ENCODE measurements at regions not wholly inside any gene's neighbourhood (a gene's known extent, or its start where the extent isn't known, plus 50 kb on each side); places are given as distances from the start of the nearest gene placed in this dataset.

- in situ Hi-C loops (cut with HindIII; ENCODE audit: low sequenced_read_pairs), result no loop called here
Observed at GRCh38 chr14:103198131-103199105, 75.2 kb downstream of the TNFAIP2 start.

GRCh38 chr14:103199124-103199523, 75.9 kb downstream of the TNFAIP2 start:
- H3K4me3 ChIP-seq (ENCODE audit: low read depth, low read length), result no peak overlapping the region
- TF ChIP-seq CTCF (IDR thresholded peaks at IDR 0.05; ENCODE audit: low read depth, low read length, missing control alignments), result no peak
- no peak for DNase-seq (ENCODE audit: low read depth)
- in situ Hi-C loops (cut with HindIII; ENCODE audit: low sequenced_read_pairs), result no loop called here

More at GRCh38 chr14:103198131-103199105, 75.2 kb downstream of the TNFAIP2 start:
- no peak for TF ChIP-seq CTCF (IDR thresholded peaks at IDR 0.05; ENCODE audit: low read depth, low read length, missing control alignments)
- no peak for DNase-seq (ENCODE audit: low read depth)
- H3K4me3 ChIP-seq (ENCODE audit: low read depth, low read length), result no peak overlapping the region

GRCh38 chr14:103201801-103202200, 78.5 kb downstream of the TNFAIP2 start:
- DNase-seq (ENCODE audit: low read depth), result no peak
- in situ Hi-C loops (cut with HindIII; ENCODE audit: low sequenced_read_pairs), result no loop called here
- no peak overlapping the region for H3K4me3 ChIP-seq (ENCODE audit: low read depth, low read length)
- no peak for TF ChIP-seq CTCF (IDR thresholded peaks at IDR 0.05; ENCODE audit: low read depth, low read length, missing control alignments)

- in situ Hi-C loops (cut with HindIII; ENCODE audit: low sequenced_read_pairs), result loop anchor here (5.0 kb wide), 1 partner anchor 47 kb away; no protein-coding TSS in a partner anchor
- TF ChIP-seq CTCF (IDR thresholded peaks at IDR 0.05; ENCODE audit: low read depth, low read length, missing control alignments), result no peak
- no peak for DNase-seq (ENCODE audit: low read depth)
- no peak overlapping the region for H3K4me3 ChIP-seq (ENCODE audit: low read depth, low read length)
Observed at GRCh38 chr14:103204852-103205540, 81.7 kb downstream of the TNFAIP2 start.

GRCh38 chr14:103205541-103205906, 82.3 kb downstream of the TNFAIP2 start:
- in situ Hi-C loops (cut with HindIII; ENCODE audit: low sequenced_read_pairs), result loop anchor here (5.0 kb wide), 1 partner anchor 47 kb away; no protein-coding TSS in a partner anchor
- no peak for DNase-seq (ENCODE audit: low read depth)
- no peak for TF ChIP-seq CTCF (IDR thresholded peaks at IDR 0.05; ENCODE audit: low read depth, low read length, missing control alignments)
- H3K4me3 ChIP-seq (ENCODE audit: low read depth, low read length), result no peak overlapping the region

- no peak overlapping the region for H3K4me3 ChIP-seq (ENCODE audit: low read depth, low read length)
Observed at GRCh38 chr14:103206023-103206481, 82.8 kb downstream of the TNFAIP2 start.

More at GRCh38 chr14:103206023-103206481, 82.8 kb downstream of the TNFAIP2 start:
- no peak for TF ChIP-seq CTCF (IDR thresholded peaks at IDR 0.05; ENCODE audit: low read depth, low read length, missing control alignments)
- no peak for DNase-seq (ENCODE audit: low read depth)
- in situ Hi-C loops (cut with HindIII; ENCODE audit: low sequenced_read_pairs), result loop anchor here (5.0 kb wide), 1 partner anchor 46 kb away; no protein-coding TSS in a partner anchor

Measured in astrocyte of the cerebellum (primary cell).